GM18502 (cell line): ENCODE measurements at regions not wholly inside any gene's neighbourhood (a gene's known extent, or its start where the extent isn't known, plus 50 kb on each side); places are given as distances from the start of the nearest gene placed in this dataset.

Experiments
- ATAC-seq: cut with Tn5 transposase; IDR thresholded peaks from one replicate; pipeline ENCODE4 v1.9.1; 2021; ENCODE audit warnings: mild to moderate bottlenecking; ENCODE audit not compliant: unreplicated experiment, poor library complexity

DNA sequence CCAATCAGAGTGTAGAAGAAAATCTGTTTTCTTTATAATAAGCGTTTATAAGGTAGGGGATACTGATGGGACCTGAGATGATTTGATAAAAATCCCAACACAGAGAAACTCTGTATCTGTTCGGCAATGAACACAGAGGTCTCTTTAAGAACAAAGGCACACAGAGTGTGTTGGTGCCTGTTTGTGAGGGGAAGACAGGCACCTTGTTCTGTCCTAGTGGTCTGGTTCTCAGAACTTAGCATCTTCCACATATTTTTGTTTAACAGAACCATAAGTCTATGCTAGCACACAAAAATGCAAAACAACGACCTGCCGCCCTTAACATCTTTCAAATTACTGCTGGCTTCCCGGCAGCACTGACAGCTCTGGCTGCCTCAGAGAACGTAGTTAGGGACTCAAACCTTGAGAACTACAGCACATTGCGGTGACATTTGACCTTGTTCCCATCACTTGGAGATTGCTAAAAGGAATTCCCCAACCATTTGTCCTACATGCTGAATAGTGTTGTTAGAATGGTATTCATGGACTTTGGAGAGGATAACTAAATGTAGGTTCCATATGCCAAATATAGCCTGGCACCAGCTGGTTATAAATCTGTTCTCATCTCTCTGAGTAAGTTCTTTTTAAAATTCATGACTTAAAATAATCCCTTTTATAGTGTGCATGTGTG lies 871.7 kb upstream of the TYRP1 start:
- no peak for ATAC-seq

DNA sequence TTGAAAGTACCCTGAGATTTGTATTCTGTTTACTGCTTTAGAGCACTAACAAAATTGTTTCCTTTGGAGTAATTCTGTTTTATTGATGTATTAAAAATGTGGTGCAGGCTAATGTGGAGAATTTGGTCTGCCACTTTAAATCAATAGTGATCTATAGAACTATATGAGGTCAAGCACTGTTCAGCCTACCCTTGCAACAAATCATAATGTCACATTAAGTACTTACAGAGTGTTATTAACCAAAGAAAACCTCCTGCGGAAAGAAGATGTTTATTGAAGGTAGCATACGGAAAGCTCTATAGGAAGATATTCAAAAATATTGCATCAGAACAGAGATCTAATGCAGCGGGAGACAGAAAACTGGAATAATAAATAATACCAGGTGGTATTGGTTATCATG lies 865.0 kb upstream of the TYRP1 start:
- no peak for ATAC-seq

DNA sequence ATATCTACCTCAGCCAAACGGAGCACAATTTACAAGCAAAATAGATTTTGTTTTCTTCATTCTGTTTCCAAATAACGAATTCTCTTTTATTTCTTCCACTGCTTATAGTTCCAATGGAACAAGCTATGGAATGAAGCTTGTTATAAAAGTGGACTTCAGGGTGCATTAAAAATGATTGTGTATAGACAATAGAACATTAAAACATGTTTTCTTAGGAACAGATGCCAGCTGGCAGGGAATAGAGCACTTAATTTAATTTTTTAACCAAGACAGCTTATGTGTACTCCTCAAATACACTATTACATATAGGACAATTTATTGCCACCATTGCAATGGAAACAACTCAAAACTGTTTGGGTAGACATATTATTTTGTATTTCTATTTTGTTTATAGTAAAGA lies 860.1 kb upstream of the TYRP1 start:
- ATAC-seq = no peak

DNA sequence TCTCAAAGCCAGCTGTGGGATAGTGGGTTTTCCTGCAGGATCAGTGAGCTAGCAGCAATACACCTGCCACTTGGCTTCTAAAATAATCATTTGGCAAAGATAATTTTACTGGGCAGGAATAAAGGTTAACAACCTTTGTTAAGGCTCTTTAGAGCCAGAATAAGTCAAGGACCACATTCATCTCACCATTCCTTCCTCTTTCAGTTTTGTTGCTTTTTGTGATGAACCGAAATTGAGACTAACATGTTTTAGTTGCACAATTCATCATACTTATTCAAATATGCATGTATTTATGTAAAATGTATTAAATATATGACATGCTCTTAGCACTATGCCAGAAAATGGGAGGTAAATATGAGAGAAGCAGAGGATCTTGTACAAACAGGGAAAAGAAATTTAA lies 824.4 kb upstream of the TYRP1 start:
- ATAC-seq = no peak

DNA sequence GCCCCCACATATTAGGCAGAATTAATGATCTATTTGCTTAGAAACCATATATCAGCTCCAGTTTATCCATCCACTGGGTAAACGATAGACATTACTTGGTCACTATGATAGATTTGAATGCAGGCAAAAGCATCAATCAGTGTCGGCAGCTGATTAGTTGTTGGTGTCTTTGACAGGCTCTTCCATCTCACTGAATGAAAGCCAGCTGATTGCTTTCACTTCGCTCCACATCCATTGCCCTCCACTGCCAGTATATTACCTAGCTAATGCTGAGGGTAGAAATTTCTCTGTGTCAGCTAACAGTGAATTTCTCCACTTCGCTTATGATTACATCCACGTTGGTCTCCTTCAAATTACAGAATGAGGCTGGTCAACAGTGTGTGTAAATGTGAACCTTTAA lies 821.3 kb upstream of the TYRP1 start:
- no peak for ATAC-seq

DNA sequence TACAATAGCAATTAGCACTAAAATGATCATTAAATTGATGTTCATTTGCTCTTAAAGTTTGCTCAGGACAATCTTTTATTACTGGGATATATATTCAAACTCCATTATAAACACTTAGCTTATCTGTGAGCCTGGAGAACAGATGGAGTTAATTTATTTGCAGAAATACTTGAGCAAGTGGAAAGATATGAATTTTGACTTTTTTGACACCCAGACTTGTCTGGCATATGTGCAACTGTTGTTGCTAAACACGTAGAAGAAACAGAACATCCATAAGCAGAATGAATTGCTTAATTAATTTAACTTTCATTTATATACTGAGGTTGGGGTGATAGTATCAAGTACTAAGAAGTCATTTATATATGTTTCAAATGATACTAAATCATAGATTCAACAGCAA lies 820.7 kb upstream of the TYRP1 start:
- ATAC-seq = no peak

DNA sequence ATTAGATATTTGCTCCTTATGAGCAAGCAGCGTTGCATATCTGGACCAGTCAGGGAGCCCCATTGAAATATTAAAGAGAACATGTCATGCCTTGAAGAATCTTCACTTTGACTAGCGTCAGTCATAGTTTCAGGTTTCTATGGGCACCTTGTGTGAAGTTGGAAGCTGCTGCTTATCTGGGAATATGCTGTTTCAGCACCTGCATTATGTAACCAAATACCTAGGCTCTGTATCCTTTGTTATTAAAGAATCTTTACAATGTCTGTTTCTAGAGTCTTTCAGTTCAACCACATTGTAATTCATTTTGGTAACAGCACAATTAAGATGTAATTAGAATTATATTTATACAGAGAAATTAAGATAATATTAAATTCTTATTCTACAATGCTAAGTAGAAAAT lies 818.8 kb upstream of the TYRP1 start:
- no peak for ATAC-seq

DNA sequence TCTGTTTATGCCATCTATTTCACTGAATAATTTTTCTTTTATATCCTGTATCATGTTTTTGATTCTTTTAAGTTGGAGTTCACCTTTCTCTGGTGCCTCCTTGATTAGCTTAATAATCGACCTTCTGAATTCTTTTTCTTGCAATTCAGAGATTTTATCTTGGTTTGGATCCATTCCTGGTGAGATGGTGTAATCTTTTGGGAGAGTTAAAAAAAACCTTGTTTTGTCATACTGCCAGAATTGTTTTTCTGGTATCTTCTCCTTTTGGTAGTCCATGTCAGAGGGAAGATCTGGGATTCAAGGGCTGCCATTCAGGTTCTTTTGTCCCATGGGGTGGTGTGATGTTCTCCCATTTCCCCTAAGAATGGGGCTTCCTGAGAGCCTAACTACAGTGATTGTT lies 800.8 kb upstream of the TYRP1 start:
- no peak for ATAC-seq

DNA sequence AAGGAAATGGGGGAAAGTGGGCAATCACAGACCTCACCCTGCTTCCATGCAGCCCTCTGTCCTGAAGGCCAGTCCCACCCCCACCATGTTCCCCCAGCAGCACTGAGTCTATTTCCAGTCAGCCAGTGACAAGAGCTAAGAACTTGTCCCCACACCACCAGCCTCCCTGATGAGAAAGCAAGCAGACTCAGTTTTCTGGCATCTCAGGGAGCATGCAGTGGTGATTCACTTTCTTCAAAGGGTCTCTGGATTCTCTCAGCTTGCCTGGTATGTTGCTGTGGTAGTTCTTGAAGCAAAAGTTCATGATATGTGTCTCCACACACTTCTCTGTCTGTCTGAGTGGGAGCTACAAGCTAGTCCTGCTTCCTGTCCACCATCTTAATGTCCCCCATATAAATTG lies 799.9 kb upstream of the TYRP1 start:
- ATAC-seq = no peak

DNA sequence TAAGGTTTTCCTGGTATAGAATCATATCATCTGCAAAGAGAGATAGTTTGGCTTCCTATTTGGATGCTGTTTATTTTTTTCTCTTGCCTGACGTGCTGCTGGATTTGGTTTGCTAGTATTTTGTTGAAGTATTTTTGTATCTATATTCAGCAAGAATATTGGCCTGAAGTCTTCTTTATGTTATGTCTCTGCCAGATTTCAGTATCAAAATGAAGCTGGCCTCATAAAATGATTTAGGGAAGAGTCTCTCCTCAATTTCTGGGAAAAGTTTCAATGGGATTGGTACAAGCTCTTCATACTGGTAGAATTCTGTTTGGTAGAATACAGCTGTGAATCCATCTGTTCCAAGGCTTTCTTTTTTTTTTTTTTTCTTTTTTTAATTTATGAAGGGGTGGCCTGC lies 799.0 kb upstream of the TYRP1 start:
- ATAC-seq = no peak

DNA sequence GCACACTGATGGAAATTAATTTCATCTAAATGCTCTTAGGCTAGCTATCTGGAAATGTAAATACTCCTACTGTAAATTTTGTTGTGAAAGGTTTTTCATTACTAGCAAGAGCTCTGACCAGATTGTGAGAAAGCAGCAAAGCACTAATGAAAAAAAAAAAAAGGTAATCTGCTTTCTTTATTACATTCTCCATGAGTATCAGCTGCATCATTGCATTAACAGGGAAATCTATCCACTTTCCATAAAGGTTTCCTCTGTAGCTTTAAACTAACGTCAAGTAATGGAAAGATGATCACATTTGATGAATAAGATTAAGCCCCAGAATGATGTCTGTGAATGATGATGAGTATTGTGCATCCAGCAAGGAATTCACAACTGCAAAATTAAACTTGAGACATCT lies 790.6 kb upstream of the TYRP1 start:
- ATAC-seq = no peak

DNA sequence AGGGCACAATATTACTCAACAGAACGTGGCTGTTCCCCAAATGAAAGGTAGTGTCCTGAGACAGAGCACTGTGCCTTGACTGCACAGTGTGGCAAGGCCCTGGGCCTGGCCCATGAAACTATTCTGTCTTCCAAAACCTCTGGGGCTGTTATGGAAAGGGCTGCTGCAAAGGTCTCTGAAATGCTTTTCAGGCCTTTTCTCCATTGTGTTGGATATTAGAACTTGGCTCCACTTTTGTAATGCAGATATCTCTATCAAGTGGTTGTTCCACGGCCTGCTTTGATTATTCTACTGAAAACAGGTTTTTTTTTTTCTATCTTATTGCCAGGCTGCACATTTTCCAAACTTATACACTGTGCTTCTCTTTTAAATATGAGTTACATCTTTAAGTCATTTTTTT lies 777.5 kb upstream of the TYRP1 start:
- no peak for ATAC-seq

DNA sequence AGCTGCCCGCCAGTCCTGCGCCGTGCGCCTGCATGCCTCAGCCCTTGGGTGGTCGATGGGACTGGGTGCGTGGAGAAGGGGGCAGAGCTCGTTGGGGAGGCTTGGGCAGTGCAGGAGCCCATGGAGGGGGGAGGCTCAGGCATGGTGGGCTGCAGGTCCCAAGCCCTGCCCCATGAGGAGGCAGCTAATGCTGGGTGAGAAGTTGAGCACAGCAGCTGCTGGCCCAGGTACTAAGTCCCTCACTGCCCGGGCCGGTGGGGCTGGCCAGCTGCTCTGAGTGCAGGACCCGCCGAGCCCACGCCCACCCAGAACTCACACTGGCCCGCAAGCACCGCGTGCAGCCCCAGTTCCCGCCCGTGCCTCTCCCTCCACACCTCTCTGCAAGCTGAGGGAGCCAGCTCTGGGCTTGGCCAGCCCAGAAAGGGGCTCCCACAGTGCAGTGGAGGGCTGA lies 764.3 kb upstream of the TYRP1 start:
- no peak for ATAC-seq

DNA sequence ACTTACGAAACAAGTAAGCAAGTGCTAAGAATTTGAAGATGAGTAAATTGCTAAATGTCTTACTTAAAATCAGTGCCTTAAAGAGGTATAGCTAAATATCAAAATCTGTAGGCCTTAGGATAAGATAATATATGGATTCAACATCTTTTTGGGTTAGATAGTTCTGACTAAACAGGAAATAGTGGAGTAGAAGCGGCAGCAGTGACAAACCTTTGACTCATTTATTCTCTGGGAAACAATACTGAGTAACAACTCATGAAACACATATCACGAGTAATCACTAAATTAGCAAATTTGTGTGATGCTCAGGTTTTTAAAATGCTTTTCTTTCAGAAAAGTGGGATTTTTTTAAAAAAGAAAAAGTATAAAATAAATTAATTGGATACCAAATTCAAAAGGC lies 762.1 kb upstream of the TYRP1 start:
- no peak for ATAC-seq

DNA sequence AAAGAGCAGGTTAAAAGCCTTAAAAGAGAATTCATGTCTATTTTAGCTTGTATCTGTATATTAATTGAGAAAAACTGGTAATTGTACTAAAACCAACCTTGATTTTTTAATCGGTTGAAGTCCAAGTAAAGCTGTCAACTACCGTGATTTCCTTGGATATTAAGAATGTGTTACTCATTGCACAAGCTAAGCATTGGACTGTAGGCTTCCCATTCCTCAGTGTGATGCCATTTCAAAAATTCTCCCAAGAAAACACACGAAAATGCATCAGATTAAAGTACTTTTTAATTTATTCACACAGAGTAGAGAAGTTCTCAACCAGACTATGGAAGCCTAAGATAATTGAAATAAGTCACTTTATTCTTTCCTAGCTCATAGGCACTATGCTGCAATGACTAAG lies 761.4 kb upstream of the TYRP1 start:
- ATAC-seq = no peak

DNA sequence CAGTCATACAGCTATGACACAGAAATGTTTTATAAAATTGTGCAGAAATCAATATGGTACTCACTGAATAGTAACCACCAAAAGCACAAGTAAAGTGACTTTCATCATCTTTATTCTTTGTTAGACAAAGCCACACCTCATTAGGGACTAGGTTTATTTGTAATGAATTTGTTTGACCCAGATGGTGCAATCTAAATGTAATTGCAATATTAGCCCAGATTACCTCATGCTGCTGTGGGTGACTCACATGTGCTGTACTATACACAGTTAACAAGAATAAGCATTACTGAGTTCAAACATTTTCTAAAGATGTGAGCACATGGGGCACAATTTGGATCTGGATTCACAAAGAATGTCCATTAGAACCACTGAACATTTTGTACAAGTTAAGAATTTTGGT lies 759.3 kb upstream of the TYRP1 start:
- ATAC-seq = no peak

DNA sequence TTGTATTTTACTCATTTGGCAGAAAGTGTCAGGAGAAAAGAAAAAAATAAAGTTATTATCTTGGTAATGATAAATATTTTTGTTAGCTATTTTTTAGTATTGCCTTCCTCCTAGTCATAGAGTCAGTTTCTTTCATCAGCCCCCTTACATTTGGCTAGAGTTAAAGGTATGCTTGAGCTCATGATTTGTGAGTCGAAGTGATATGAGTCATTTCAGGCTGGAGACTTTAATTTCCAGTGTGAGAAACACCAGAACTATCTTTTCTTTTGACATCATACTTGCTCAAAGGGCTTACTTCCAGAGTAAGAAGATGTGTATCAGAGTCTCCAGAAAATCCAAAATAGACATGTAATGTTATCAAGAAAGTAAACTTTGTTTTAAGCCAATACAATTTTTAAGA lies 746.7 kb upstream of the TYRP1 start:
- no peak for ATAC-seq

DNA sequence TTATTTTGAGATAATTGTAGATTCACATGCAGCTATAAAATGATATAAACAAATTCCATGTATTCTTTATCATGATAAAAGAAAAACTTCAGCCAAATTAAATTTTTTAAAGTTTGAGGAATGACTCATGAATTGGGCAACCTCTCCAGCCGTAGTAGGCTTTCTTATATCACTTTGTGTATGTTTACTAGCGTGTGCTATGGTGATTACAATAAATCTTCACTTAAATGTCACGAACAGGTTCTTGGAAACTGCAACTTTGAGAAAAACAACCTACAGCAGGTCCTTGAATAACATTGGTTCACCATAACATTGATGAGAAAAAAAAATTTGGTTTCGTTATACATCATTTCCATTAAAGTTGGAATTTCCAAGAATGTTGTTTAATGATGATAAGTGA lies 730.9 kb upstream of the TYRP1 start:
- ATAC-seq = no peak

DNA sequence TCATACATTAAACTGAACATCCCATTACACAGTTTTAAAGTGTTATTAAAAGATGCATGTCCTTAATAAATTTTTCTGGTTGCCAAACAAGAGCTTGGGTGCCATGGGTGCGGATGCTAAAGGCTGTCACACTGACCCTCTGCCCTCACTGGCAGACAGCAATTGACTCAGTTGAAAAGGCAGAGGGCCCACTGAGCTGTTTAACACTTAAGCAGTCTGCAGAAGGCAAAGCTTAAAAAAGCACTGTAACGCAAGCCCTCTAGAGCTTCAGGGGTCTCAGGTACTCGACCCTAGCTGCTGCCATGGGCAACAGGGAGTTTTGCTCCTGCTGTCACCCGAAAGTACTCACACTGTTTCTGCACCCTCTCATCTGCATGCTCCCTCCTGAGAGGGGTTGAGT lies 726.4 kb upstream of the TYRP1 start:
- ATAC-seq = no peak

DNA sequence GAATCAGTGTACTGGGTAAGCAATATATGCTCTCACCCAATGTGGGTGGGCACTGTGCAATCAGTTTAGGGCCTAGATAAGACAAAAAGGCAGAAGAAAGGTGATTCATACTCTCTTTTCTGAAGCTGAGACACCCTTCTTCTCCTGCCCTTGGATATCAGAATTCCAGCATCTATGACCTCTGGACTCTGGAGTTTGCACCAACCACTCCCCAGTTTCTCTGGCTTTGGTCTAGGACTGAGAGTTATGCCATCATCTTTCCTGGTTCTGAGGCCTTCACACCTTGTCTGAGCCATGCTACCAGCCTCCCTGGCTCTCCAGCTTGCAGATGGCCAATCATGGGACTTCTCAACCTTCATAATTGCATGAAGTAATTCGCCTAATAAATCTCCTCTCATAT lies 724.6 kb upstream of the TYRP1 start:
- ATAC-seq = no peak

DNA sequence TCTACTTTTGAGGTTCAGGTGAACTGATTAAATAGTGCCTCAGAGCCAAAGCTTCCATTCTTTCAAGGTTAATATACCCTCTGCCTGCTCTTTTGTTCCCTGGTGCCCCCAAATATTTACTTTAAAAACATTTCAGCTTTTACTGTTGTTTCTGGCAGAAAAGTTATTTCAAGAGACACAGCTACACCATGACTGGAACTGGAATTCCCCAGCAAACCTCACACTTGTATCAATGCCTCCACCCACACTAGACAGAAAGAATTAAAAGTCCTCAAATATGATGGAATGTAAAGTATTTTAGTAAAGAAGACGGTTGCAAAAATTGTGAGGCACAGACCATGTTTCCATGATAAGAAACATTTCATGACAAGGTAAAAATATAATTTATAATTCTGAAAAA lies 720.2 kb upstream of the TYRP1 start:
- ATAC-seq = no peak

DNA sequence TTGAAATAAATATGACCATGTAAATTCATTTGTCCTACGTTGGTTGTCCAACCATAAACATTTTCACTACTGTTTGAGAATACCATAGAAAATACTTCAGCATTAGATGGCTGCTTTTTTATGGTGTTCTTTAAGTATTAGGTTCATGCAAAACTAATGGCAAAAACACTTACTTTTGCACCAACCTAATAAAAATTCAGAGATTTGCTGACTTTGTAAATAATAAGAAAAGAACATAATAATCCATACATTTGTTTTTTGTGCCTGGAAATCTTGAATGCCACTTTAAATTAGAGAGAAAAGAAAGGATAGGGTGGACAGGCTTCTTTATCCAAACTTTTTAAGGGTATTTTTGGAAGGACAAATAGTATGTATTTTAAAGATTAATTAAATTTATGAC lies 719.7 kb upstream of the TYRP1 start:
- no peak for ATAC-seq

DNA sequence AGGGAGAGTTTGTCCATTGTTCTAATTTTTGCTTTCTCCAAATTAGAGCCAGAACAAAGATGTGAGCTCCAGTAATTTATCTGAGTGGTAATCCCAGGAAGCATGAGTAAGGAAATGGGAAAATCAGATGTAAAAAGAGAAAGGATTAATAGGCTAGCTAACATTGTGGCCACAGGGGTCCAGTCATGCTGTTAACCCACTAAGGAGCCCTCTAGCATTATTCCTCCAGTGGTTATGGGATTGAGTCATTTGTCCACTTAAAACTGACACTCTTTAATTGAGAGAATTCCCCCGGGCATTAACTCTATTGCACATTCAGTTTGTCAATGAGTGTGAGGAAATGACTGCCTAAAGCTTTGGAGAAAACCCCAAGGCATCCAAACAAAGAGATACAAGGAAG lies 700.3 kb upstream of the TYRP1 start:
- ATAC-seq = no peak
